Ovary (tissue), 7 donors: ENCODE measurements at regions not wholly inside any gene's neighbourhood (a gene's known extent, or its start where the extent isn't known, plus 50 kb on each side); places are given as distances from the start of the nearest gene placed in this dataset.

ENCODE experiments used
- DNase-seq, 5 donors: peaks; one replicate each; pipeline ENCODE4 v3.0.0-alpha.2; 2019 to 2020
- H3K27ac ChIP-seq, 2 donors: fragments of 200-600 bp; one replicate each; pipeline versions ENCODE4 v1.5.1 to v1.8.0; 2019 to 2022
- H3K27me3 ChIP-seq: fragments of 200-600 bp; one replicate; pipeline ENCODE4 v1.8.0; 2022
- H3K36me3 ChIP-seq: fragments of 200-600 bp; sonication (generic); one replicate; pipeline ENCODE4 v1.5.1; 2019
- H3K4me1 ChIP-seq: one replicate; pipeline ENCODE4 v1.8.1; 2013; ENCODE audit warnings: mild to moderate bottlenecking, moderate library complexity; ENCODE audit not compliant: insufficient read depth
- H3K4me3 ChIP-seq: fragments of 200-600 bp; sonication (generic); one replicate; pipeline ENCODE4 v1.5.1; 2017
- H3K9me3 ChIP-seq, 2 donors: fragments of 200-600 bp in 1 of 2; sonication (generic) in 1 of 2; one replicate each; pipeline versions ENCODE4 v1.5.1 to v1.8.1; 2013 to 2019; ENCODE audit warnings: mild to moderate bottlenecking in 1 of 2, moderate library complexity in 1 of 2
- EP300 ChIP-seq: sonication (generic); formaldehyde crosslinking; IDR thresholded peaks from one replicate; pipeline ENCODE4 v1.6.1; 2017; ENCODE audit warnings: antibody characterized with exemption
- POLR2A ChIP-seq: fragments of 450-650 bp; IDR thresholded peaks from one replicate; pipeline ENCODE4 v1.6.1; 2017; ENCODE audit warnings: antibody characterized with exemption, mild to moderate bottlenecking, moderate library complexity
- WGBS, 3 donors: extraction: QIAGEN DNeasy Blood & Tissue Kit in 1 of 3; methylation state at CpG; one replicate each; pipeline versions ENCODE4 v1.1.5 to v1.1.7; 2013 to 2017; 5-methylcytosine and 5-hydroxymethylcytosine counted together
- intact Hi-C, 4 donors: fragments of 100-400 bp; cut with DNase I; formaldehyde crosslinking; loops; one replicate each; pipeline versions ENCODE4 v1.11.0 to v1.15.1; 2022 to 2023
- TF ChIP-seq, protein P1 (sequence below), 3 donors: fragments of 450-650 bp in 2 of 3; fragments of 200-600 bp in 1 of 3; IDR thresholded peaks; one replicate each; pipeline versions ENCODE4 v1.5.1 to v1.8.0; 2016 to 2022; ENCODE audit warnings: antibody characterized with exemption in 3 of 3, mild to moderate bottlenecking in 1 of 3
- donor health status: DM: no; HTN: no; CAD: no; lungs with moderate emphysema.
- donor health status: DM: no; HTN: no; CAD: no.
- donor health status: Bipolar disorder and iron deficiency.
- donor health status: DM: no; HTN: no; CAD: no.
- donor health status: DM: yes; HTN: yes; CAD: no.

DNA sequence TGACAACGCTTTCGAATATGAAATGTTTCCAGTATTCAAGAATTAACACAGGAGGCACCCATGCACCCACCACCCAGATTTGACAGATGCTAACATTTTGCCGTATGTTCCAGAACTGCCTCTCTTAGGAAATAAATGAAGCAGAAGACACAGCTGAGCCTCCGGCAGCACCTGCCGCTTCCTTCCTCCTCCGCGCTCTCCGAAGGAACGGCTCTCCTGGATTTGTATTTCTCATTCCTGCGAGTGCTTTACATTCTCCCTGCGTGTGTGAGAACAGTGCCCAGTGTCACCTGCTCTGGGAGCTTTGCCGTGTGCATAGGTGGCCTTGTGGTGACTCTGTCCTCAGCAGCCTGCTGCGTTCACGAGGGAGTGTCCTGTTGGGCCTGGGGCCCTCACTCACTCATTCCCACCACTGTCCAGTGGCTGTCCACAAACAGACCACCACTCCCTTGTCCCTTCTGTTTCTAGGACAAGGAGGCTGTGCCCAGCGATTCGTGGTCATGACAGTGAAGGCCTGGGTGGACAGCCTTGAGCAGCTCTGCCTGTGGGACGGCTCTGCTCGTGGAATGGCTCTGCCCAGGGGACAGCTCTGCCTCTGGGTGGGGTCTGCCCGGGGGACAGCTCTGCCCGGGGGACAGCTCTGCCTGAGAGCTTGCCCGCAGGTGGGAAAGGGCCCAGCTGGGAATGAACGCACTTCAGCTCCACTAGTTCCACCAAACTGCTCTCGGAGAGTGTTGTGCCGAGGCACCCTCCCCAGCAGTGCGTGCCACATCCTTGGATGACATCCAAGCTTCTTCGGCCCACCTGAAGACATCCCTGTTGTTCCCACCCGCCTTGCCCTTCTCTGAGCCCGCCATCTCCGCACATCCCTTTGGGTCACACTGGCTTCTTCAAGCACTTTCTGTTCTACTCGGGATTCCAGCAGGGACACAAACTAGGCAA lies 170.5 kb upstream of the PPP1R26 start:
- no peaks in the 10 kb centered on the region for H3K4me1 ChIP-seq
- TF ChIP-seq EP300 (no peak), POLR2A (no peak)
- TF ChIP-seq, protein P1, sequence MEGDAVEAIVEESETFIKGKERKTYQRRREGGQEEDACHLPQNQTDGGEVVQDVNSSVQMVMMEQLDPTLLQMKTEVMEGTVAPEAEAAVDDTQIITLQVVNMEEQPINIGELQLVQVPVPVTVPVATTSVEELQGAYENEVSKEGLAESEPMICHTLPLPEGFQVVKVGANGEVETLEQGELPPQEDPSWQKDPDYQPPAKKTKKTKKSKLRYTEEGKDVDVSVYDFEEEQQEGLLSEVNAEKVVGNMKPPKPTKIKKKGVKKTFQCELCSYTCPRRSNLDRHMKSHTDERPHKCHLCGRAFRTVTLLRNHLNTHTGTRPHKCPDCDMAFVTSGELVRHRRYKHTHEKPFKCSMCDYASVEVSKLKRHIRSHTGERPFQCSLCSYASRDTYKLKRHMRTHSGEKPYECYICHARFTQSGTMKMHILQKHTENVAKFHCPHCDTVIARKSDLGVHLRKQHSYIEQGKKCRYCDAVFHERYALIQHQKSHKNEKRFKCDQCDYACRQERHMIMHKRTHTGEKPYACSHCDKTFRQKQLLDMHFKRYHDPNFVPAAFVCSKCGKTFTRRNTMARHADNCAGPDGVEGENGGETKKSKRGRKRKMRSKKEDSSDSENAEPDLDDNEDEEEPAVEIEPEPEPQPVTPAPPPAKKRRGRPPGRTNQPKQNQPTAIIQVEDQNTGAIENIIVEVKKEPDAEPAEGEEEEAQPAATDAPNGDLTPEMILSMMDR (IDR thresholded peaks at IDR 0.05), result no peak
- WGBS, 3 donors, result 74 to 81% (median 80%) methylated on average over 30 of the region's 30 CpGs
- H3K36me3 ChIP-seq, result no peaks in the 10 kb centered on the region
- H3K27me3 ChIP-seq, result no peaks in the 10 kb centered on the region
- DNase-seq, result no peak
- H3K27ac ChIP-seq, result no peak overlapping the region
- intact Hi-C loops, result no loop called here
- H3K9me3 ChIP-seq, result peaks cover 0 to 4% of the 10 kb centered on the region in 2 donors
- no peak overlapping the region for H3K4me3 ChIP-seq

DNA sequence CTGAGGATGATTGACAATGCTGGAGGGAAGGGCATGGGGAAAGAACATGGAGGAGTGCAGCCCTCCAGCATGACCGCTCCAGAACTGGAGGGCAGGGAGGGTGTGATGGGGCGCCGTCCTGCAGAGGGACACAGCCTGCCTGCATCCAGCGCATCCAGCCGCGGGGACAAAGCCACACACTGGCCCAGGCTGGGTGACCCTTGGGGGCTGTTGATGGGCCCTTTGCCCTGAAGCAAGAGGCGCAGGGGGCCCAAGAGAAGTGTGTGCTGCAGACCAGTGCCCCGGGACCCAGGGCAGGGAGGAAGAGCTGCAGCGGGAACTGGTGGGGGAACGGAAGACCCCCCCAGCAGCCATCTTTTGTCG lies 169.8 kb upstream of the PPP1R26 start:
- intact Hi-C loops, result no loop called here
- Histone ChIP-seq H3K9me3 (peaks cover 0 to 4% of the 10 kb centered on the region in 2 donors), H3K36me3 (no peaks in the 10 kb centered on the region), H3K4me1 (no peaks in the 10 kb centered on the region), H3K4me3 (no peak overlapping the region), H3K27me3 (no peaks in the 10 kb centered on the region), H3K27ac (no peak overlapping the region)
- TF ChIP-seq EP300 (no peak), POLR2A (no peak)
- TF ChIP-seq, protein P1 (IDR thresholded peaks at IDR 0.05), result no peak
- no peak for DNase-seq
- WGBS, 3 donors, result 81 to 93% (median 86%) methylated on average over 9 to 11 of the region's 11 CpGs

DNA sequence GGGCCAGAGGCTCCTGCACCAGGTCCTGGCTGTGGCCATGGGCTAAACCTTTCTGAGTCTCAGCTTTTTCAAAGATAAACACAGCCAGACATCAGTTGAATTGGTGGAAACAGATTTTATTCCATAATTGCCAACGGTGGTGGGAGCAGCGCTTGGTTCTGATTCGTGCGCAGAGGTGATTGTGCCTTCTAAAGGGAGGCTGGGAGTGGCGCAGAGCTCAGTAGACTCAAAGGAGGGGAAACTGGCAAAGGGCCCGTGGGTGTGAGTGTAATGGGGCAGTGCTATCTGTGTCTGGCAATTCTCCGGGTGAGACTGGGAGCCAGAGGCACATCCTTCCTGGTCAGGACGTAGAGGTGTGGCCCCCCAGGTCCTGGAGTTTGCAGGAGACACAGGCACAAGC lies 169.4 kb upstream of the PPP1R26 start:
- H3K27me3 ChIP-seq, result no peaks in the 10 kb centered on the region

DNA sequence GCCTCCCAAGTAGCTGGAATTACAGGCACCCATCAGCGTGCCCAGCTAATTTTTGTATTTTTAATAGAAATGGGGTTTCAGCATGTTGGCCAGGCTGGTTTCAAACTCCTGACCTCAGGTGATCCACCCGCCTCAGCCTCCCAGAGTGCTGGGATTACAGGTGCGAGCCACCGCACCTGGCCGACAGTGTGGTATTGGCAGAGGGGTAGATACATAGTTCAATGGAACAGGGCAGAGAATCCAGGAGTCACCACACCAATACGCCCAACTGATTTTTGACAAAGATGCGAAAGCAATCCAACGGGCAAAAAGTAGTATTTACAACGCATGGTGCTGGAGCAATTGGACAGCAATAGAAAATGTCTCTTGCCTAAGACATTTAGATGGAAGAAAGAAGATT lies 164.0 kb upstream of the PPP1R26 start:
- Histone ChIP-seq H3K36me3 (no peaks in the 10 kb centered on the region), H3K9me3 (peaks cover 0 to 4% of the 10 kb centered on the region in 2 donors), H3K4me1 (no peaks in the 10 kb centered on the region), H3K4me3 (no peak overlapping the region), H3K27me3 (no peaks in the 10 kb centered on the region), H3K27ac (no peak overlapping the region)
- TF ChIP-seq POLR2A (no peak), EP300 (no peak)
- TF ChIP-seq, protein P1 (IDR thresholded peaks at IDR 0.05), result no peak
- WGBS, 3 donors, result 88 to 93% (median 93%) methylated on average over 9 of the region's 9 CpGs
- no peak for DNase-seq
- intact Hi-C loops, result loop anchor here in 1 of 4 donors (5.0 kb wide), 1 partner anchor 73 kb away; no protein-coding TSS in a partner anchor

More for the DNA sequence above, 169.4 kb upstream of the PPP1R26 start:
- TF ChIP-seq EP300 (no peak), POLR2A (no peak)
- TF ChIP-seq, protein P1 (IDR thresholded peaks at IDR 0.05), result no peak
- H3K4me1 ChIP-seq, result no peaks in the 10 kb centered on the region
- peaks cover 0 to 4% of the 10 kb centered on the region in 2 donors for H3K9me3 ChIP-seq
- intact Hi-C loops, result no loop called here
- H3K4me3 ChIP-seq, result no peak overlapping the region
- DNase-seq, result no peak
- H3K27ac ChIP-seq, result no peak overlapping the region
- H3K36me3 ChIP-seq, result no peaks in the 10 kb centered on the region
- WGBS, 3 donors, result 57 to 68% (median 61%) methylated on average over 8 of the region's 8 CpGs
